Heart left ventricle (tissue), 13 donors: ENCODE measurements at regions not wholly inside any gene's neighbourhood (a gene's known extent, or its start where the extent isn't known, plus 50 kb on each side); places are given as distances from the start of the nearest gene placed in this dataset.

Source experiments
- CTCF ChIP-seq, 12 donors: fragments of 200-600 bp; sonication (generic) in 4 of 12; IDR thresholded peaks; one replicate each; pipeline versions ENCODE4 v1.5.0 to v1.8.0; 2018 to 2022; ENCODE audit warnings: antibody characterized with exemption in 12 of 12, mild to moderate bottlenecking in 5 of 12
- POLR2A ChIP-seq, 2 donors: fragments of 450-650 bp; IDR thresholded peaks; one replicate each; pipeline ENCODE4 v1.6.1; 2017; ENCODE audit warnings: antibody characterized with exemption in 2 of 2, mild to moderate bottlenecking in 2 of 2, moderate library complexity in 2 of 2
- donor health status: ischemic (EF 13 %, LVEDD 7.1; RV severe dilation, severe dysfunction).
- donor health status: DM: no; HTN: yes; CAD: no.
- donor health status: DM: no; HTN: no; CAD: no.
- donor health status: ischemic (EF 25% LVEDD 6.9; RV normal size, moderate dysfunction).
- donor health status: ischemic (EF 25% LVEDD 5.7; RV mildly dilated, moderate dysfunction).
- donor health status: ischemic (EF 35%, LVEDD 5.7; RV mildly dilated, moderate dysfunction).
- donor health status: nonischemic (EF 11% LVEDD 7.7; RV severe dilation, severe dysfunction).
- donor health status: DM: yes; HTN: yes; CAD: no.
- donor health status: PGD.
- donor health status: ischemic (EF 29% LVEDD 5.4; RV normal size, mild dysfunction).
- donor health status: nonischemic (EF 23%, LVEDD 6.1; RV moderate dilation, normal function).

- TF ChIP-seq CTCF (IDR thresholded peaks at IDR 0.05) (no peak), POLR2A (IDR thresholded peaks at IDR 0.05) (no peak)
These were observed 185.6 kb downstream of the FAM43A start for GRCh38 chr3:194871143-194871863.
